ENCODE measurements at regions not wholly inside any gene's neighbourhood (a gene's known extent, or its start where the extent isn't known, plus 50 kb on each side); places are given as distances from the start of the nearest gene placed in this dataset.

GRCh38 chr18:2412996-2413751 lies 158.1 kb downstream of the METTL4 start:
- DNase-seq (ENCODE audit: low read depth, low spot score), result no peak

- no peak for DNase-seq (ENCODE audit: low read depth, low spot score)
These were observed 157.1 kb downstream of the METTL4 start for GRCh38 chr18:2414235-2414634.

GRCh38 chr18:2415656-2416055 lies 155.6 kb downstream of the METTL4 start:
- no peak for DNase-seq (ENCODE audit: low read depth, low spot score)

- DNase-seq (ENCODE audit: low read depth, low spot score), result no peak
These were observed 153.3 kb downstream of the METTL4 start for GRCh38 chr18:2417861-2418610.

- DNase-seq (ENCODE audit: low read depth, low spot score), result no peak
These were observed 150.9 kb downstream of the METTL4 start for GRCh38 chr18:2420367-2420766.

DNA sequence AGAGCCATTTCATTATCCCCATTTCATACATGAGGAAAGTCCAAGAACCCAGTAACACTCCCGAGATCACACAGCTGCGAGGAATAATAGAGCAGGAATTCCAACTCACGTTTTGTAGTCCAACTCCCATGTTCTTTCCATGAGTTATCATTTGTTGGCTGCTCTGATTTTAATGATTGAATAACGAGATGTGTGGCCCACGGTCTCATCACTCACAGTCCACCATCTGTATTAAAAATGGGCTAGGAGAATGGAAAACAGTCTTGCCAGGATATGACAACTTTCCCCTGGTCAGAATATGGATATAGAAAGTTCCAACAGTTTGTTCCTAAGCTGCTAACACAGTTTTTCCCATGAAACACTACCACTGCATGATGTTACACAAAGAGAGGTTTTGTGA lies 147.5 kb downstream of the METTL4 start:
- no peak for DNase-seq (ENCODE audit: low read depth, low spot score)

GRCh38 chr18:2424420-2424819 lies 146.9 kb downstream of the METTL4 start:
- DNase-seq (ENCODE audit: low read depth, low spot score), result no peak

- DNase-seq (ENCODE audit: low read depth, low spot score), result no peak
These were observed 145.6 kb downstream of the METTL4 start for GRCh38 chr18:2425426-2426317.

GRCh38 chr18:2430191-2430590 lies 141.1 kb downstream of the METTL4 start:
- no peak for DNase-seq (ENCODE audit: low read depth, low spot score)

DNA sequence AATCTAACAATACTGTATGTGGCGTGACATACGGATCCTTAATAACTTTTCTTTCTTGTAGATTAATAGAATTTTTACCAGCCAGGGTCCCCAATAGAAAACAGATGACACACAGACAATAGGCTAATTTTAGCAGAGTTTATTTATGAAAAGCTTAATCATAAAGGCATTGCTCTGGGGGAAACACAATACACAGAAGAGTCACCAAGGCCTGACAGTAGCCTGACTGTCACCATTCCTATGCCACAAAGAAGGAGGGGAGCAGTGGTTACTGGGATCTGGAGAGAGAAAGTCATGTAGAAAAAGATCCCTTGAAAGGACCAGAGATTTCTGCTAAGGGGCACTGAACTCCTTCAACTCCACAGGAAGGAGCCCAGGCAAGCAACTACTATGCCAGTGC lies 139.5 kb downstream of the METTL4 start:
- no peak for DNase-seq (ENCODE audit: low read depth, low spot score)

DNA sequence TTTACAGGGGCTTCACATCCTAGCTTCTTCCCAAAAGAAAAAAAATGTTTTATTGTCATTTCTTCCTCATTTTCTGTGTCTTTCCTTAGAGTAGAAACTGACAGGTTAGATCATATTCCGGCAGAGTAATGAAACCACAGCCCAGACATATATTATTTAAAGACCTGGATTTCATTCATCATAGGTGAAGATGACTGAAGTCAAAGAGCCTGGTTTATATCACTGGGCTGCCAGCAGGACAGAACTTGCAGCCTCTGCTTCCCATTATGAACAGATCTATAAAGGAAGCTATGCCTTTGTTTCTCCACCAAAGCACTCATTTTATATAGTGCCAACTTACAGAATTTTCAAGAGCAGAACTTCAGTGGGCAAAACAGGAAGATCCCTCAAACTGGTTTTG lies 137.9 kb downstream of the METTL4 start:
- DNase-seq (ENCODE audit: low read depth, low spot score), result no peak

GRCh38 chr18:2441544-2441943 lies 129.8 kb downstream of the METTL4 start:
- DNase-seq (ENCODE audit: low read depth, low spot score), result no peak

DNA sequence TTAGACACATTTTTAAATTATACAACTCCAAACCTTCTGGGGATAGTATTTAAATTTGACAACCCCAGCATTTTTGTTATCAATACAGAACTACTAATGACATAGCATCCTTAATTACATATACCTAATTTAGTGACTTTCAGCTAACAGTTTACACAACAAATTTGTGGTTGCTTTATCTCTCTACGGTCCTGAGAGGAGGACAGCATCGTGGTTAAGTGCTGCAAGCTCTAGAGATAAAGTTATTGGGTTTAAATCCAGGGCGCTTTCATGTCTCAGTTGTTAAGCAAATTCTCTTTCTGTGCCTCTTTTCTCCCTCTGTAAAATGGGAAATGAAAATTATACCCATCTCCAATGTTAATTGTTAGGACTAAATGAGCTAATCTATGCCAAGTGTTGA lies 129.3 kb downstream of the METTL4 start:
- DNase-seq (ENCODE audit: low read depth, low spot score), result no peak

DNA sequence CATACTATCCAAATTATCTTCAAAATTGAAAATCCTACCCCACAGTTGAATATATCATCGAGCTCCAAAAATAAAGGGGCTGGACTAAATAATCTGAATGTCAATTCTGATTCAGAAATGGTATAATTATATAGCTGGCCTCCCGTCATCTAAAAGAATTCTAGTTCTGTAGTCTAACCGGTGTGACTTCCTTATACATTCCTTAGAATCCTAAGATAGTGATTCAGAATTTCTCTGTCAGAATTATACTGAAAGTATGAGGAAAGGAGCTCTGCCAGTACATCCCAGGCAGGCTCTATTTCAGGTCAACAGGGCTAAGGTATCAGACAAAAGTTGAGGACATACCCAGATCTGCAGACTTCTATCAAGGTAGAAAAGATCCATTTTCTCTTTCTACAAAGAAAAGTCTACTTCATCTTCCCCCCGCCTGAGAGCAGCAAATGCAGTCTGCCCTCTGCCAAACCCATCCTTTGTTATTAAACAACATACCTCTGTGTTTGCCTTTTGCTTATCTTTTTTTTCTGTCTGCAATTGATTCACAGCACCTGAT lies 128.5 kb downstream of the METTL4 start:
- no peak for DNase-seq (ENCODE audit: low read depth, low spot score)

- no peak for DNase-seq (ENCODE audit: low read depth, low spot score)
These were observed 127.0 kb downstream of the METTL4 start for GRCh38 chr18:2444201-2444875.

DNA sequence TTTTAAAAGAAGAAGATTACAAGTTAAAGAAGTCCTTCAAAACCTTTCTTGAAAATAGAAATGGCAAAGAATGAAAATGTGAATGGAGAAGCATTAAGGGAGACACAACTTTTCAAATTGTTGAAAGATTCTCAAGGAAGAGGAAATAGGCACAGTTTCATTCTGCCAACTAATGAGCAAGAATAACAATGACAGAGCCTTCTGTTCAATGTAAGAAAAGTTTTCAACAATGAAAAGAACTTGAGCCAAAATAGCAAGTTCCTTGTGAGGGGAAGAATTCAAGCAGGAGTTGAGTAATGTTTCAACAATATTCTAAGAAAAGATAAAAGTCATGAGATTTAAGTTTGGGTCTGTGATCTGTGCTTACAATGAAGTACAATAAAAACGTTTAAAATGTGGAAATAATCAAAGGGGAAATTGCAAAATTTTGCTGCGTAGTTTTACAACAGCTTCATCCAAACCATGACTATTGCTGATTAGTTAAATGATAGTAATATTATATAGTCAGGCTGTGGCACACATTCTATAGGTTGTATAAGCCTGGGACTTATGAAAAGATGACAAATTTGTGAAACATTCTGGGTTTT lies 122.6 kb downstream of the METTL4 start:
- no peak for DNase-seq (ENCODE audit: low read depth, low spot score)

DNA sequence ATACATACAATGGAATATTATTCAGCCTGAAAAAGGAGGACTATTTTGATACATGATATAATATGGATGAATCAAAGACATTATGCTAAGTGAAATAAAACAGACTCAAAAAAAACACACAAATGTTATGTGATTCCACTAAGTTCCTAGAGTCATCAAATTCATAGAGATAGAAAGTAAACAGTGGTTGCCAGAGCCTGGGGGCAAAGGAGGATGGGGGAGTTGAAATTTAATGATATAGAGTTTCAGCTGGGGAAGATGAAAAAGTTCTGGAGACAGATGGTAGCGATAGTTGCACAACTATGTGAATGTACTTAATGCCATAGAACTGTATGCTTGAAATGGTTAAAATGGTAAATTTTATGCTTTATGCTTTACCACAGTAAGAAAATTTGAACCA lies 119.7 kb downstream of the METTL4 start:
- no peak for DNase-seq (ENCODE audit: low read depth, low spot score)

DNA sequence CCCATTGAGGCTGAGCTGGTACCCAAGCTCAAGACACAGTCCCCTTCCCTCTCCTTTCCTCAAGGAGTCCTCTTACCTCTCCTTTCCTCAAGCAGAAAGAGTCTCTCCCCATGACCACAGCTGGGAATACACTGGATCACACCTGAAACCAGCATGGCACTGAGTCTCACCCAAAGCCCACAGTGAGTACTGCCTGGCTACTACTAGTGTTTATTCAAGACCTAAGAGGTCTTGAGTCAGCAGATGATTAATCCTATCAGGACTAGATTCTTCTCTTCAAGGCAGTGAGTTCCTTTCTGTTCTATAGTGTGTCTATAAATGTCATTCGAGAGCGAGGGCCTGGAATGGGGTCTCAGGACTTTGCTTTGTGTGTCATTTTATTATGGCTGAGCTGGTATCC lies 111.4 kb downstream of the METTL4 start:
- no peak for DNase-seq (ENCODE audit: low read depth, low spot score)

DNA sequence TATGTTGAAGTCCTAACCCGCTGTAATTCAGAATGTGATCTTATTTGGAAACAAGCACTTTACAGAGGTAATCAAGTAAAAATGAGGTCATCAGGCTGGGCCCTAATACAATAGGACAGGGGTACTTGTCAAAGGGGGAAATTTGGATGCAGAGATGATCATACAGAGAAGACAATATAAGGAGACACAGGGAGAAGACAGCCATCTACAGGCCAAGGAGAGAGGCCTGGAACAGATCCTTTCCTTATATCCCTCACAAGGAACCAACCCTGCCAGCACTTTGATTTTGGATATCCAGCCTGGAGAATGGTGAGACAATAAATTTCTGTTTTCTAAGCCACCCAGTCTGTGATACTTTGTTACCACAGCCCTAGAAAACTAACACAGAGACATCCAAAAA lies 104.3 kb downstream of the METTL4 start:
- DNase-seq (ENCODE audit: low read depth, low spot score), result no peak

GRCh38 chr18:2468051-2468450 lies 103.3 kb downstream of the METTL4 start:
- DNase-seq (ENCODE audit: low read depth, low spot score), result no peak

DNA sequence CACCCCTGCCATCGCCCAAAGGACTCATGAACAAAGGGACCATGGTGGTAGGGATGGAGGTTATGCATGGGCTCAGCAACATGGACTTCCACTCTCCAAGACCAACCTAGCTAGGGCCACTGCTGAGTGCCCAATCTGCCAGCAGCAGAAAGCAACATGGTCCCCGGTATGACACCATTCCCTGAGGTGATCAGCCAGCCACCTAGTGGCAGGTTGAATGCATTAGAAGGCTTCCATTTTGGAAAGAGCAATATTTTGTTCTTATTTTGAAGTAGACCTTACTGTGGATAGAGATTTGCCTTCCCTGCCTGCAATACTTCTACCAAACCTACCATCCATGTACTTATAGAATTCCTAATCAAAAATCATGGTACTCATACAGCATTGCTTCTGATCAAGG lies 99.8 kb downstream of the METTL4 start:
- DNase-seq (ENCODE audit: low read depth, low spot score), result no peak

Measured in ELF-1 (cell line).